A172 (cell line): ENCODE measurements at regions not wholly inside any gene's neighbourhood (a gene's known extent, or its start where the extent isn't known, plus 50 kb on each side); places are given as distances from the start of the nearest gene placed in this dataset.

Experiments
- DNase-seq: peaks from one replicate; pipeline ENCODE4 v3.0.0-alpha.2; 2015; ENCODE audit warnings: low spot score

DNA sequence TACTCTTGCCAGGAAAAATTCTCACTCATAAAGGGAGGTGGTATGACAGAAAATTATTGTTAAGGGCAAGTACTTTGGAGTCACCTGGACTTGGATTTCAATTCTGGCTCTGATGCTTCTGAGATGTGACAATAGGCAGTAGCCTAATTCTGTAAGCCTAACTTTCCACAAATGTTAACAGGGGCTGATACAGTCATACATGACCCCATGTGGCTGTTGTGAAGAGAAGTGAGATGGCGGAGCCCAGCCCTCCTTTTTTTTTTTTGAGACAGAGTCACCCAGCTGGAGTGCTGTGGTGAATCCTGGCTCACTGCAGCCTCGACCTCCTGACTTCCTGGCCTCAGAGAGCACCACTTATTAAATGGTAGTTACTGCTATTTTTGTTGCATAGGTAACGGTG lies 54.4 kb upstream of the IRF2 start:
- no peak for DNase-seq

DNA sequence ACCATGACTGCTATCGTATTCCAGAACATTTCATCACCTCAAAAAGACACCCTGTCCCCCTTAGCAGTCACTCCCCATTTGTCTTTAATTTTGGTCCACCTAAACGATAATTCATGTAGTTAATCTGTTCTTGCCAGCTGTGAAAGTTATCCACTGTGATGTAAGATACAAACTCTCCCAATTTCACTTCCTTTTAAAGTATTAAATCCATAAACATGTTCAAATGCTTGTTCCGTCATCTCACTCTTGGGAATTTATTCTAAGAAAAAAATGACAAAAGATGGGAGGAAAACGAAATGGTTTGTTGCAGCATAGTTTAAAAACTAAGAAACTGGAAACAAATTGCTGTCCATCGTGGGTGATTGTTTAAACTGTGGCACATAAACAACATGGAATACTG lies 53.7 kb upstream of the IRF2 start:
- DNase-seq: no peak

DNA sequence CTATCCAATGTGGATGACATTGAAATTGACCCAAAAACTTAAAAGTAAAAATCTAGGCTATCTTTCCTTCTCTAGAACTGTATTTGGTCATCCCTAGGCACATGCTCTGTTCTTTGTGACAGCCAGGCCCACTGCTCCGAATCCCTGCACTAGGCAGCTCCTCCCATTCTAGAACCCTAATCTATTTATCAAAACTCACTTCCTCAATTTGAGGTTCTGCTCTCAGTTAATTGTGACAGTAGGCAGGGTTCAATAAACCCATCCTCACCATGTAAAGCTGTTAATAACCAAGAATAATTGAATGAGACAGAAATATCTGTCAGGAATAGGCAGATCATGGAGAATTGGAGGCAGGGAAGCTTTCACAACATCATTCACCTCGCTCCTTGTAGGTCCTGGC lies 51.9 kb upstream of the IRF2 start:
- no peak for DNase-seq
